CD14-positive monocyte (primary cell): ENCODE measurements at regions not wholly inside any gene's neighbourhood (a gene's known extent, or its start where the extent isn't known, plus 50 kb on each side); places are given as distances from the start of the nearest gene placed in this dataset.

Experiments used
- DNase-seq, 3 donors: peaks; one replicate each; pipeline ENCODE4 v3.0.0-alpha.2; 2011 to 2022
- H2AFZ ChIP-seq: 2 replicates; pipeline ENCODE4 v1.6.0; 2012; ENCODE audit warnings: mild to moderate bottlenecking, low read depth, low read length, inconsistent platforms; ENCODE audit not compliant: insufficient read depth, poor library complexity, severe bottlenecking
- H3K27ac ChIP-seq, 2 donors: 1 replicate in 1 of 2; 2 replicates in 1 of 2; pipeline ENCODE4 v1.5.1; 2012 to 2013; ENCODE audit warnings: low read length in 2 of 2, control low read depth in 1 of 2, inconsistent platforms in 1 of 2, low read depth in 1 of 2, mild to moderate bottlenecking in 1 of 2
- H3K27me3 ChIP-seq, 2 donors: one replicate each; pipeline versions ENCODE4 v1.6.0 to v1.6.1; 2011 to 2013; ENCODE audit warnings: low read length in 2 of 2; ENCODE audit not compliant: control insufficient read depth in 2 of 2, insufficient read depth in 2 of 2
- H3K36me3 ChIP-seq, 2 donors: replicated peaks in 1 of 2; 1 replicate in 1 of 2; 2 replicates in 1 of 2; pipeline versions ENCODE4 v1.5.1 to v1.6.1; 2012 to 2013; ENCODE audit warnings: low read length in 2 of 2, control low read depth in 1 of 2, inconsistent platforms in 1 of 2, mild to moderate bottlenecking in 1 of 2; ENCODE audit not compliant: insufficient read depth in 2 of 2, control insufficient read depth in 1 of 2
- H3K4me1 ChIP-seq, 2 donors: 1 replicate in 1 of 2; 2 replicates in 1 of 2; pipeline versions ENCODE4 v1.5.1 to v1.6.1; 2012 to 2013; ENCODE audit warnings: low read length in 2 of 2, control low read depth in 1 of 2, inconsistent platforms in 1 of 2, mild to moderate bottlenecking in 1 of 2, moderate library complexity in 1 of 2; ENCODE audit not compliant: insufficient read depth in 2 of 2, control insufficient read depth in 1 of 2
- H3K4me2 ChIP-seq: replicated peaks from 2 replicates; pipeline ENCODE3; 2012; ENCODE audit warnings: low read length, moderate library complexity, mild to moderate bottlenecking; ENCODE audit not compliant: poor library complexity, severe bottlenecking; ENCODE audit errors: extremely low read depth
- H3K4me3 ChIP-seq, 3 experiments: fragments of 200-600 bp in 1 of 3; sonication (generic) in 1 of 3; replicated peaks in 1 of 3; 1 replicate in 2 of 3; 2 replicates in 1 of 3; pipeline ENCODE4 v1.5.1; 2011 to 2013; ENCODE audit warnings: low read length in 3 of 3, mild to moderate bottlenecking in 3 of 3, control low read depth in 2 of 3, low read depth in 2 of 3, inconsistent platforms in 1 of 3, moderate library complexity in 1 of 3
- H3K79me2 ChIP-seq: 2 replicates; pipeline ENCODE4 v1.6.0; 2012; ENCODE audit warnings: mild to moderate bottlenecking, control low read depth, inconsistent platforms, low read length, moderate library complexity; ENCODE audit not compliant: insufficient read depth
- H3K9ac ChIP-seq: 2 replicates; pipeline ENCODE4 v1.6.0; 2017; ENCODE audit warnings: low read length, mild to moderate bottlenecking; ENCODE audit not compliant: insufficient read depth, poor library complexity, severe bottlenecking
- H3K9me3 ChIP-seq, 2 donors: replicated peaks in 1 of 2; 1 replicate in 1 of 2; 2 replicates in 1 of 2; pipeline versions ENCODE4 v1.5.1 to v1.6.1; 2012 to 2013; ENCODE audit warnings: low read length in 2 of 2, control low read depth in 1 of 2; ENCODE audit not compliant: control insufficient read depth in 1 of 2, insufficient read depth in 1 of 2
- H4K20me1 ChIP-seq: 2 replicates; pipeline ENCODE4 v1.6.0; 2012; ENCODE audit warnings: mild to moderate bottlenecking, low read length, control low read depth, moderate library complexity; ENCODE audit not compliant: insufficient read depth
- H3K27ac Mint-ChIP-seq, 7 donors: one replicate each; pipeline ENCODE4 v1.8.0; 2020; ENCODE audit warnings: mild to moderate bottlenecking in 7 of 7, mixed read lengths in 7 of 7, moderate library complexity in 6 of 7, inconsistent platforms in 2 of 7
- H3K27me3 Mint-ChIP-seq, 3 donors: one replicate each; pipeline ENCODE4 v1.8.0; 2021 to 2022; ENCODE audit warnings: low read depth in 3 of 3, mild to moderate bottlenecking in 3 of 3, mixed read lengths in 3 of 3, moderate library complexity in 3 of 3, inconsistent platforms in 1 of 3
- H3K36me3 Mint-ChIP-seq, 2 donors: one replicate each; pipeline ENCODE4 v1.8.0; 2020; ENCODE audit warnings: mixed read lengths in 2 of 2, inconsistent platforms in 1 of 2, mild to moderate bottlenecking in 1 of 2
- H3K4me1 Mint-ChIP-seq: one replicate; pipeline ENCODE4 v1.8.0; 2020; ENCODE audit warnings: mild to moderate bottlenecking, mixed read lengths
- H3K4me3 Mint-ChIP-seq, 2 donors: one replicate each; pipeline ENCODE4 v1.8.0; 2020; ENCODE audit warnings: mild to moderate bottlenecking in 2 of 2, mixed read lengths in 2 of 2, moderate library complexity in 1 of 2
- H3K9me3 Mint-ChIP-seq, 7 donors: one replicate each; pipeline ENCODE4 v1.8.0; 2020 to 2022; ENCODE audit warnings: mixed read lengths in 7 of 7, mild to moderate bottlenecking in 6 of 7, moderate library complexity in 6 of 7, inconsistent platforms in 2 of 7
- WGBS: methylation state at CpG from one replicate; pipeline ENCODE4 v1.1.5; 2013; ENCODE audit warnings: missing lambda C conversion rate; ENCODE audit not compliant: insufficient coverage; 5-methylcytosine and 5-hydroxymethylcytosine counted together
- intact Hi-C, 2 donors: fragments of 100-400 bp; cut with micrococcal nuclease; formaldehyde crosslinking; loops; one replicate each; pipeline versions ENCODE4 v1.15.0 to v1.15.1; 2023
- TF ChIP-seq, protein P1 (sequence below): fragments of 200-600 bp; IDR thresholded peaks from one replicate; pipeline ENCODE4 v1.8.0; 2022; ENCODE audit warnings: antibody characterized with exemption, mild to moderate bottlenecking

- intact Hi-C loops, result no loop called here
Observed at GRCh38 chr13:89687066-89687465, 1660.4 kb upstream of the MIR17HG start.

DNA sequence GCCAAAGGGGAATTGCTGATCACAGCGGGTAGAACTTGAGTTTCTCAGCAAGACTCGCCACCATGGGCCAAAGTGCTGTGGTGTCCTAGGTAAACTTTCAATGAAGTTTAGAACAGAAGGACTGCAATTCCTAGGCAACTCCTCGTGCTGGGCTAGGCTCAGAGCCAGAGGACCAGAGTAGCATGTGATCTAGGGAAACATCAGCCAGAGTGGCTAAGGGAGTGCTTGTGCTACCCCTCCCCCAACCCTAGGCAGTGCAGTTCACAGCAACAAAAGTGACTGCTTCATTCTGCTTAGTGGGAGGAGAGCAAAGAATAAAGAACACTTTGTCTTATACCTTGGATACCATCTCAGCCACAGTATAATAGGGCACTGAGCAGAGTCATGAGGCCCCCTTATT lies 1658.6 kb upstream of the MIR17HG start:
- Histone ChIP-seq H3K4me3 (no peak overlapping the region), H3K4me1 (no peaks in the 10 kb centered on the region), H3K27me3 (no peaks in the 10 kb centered on the region), H4K20me1 (no peaks in the 10 kb centered on the region), H3K9me3 (no peaks in the 10 kb centered on the region), H3K9ac (no peak overlapping the region), H3K4me2 (no peak overlapping the region), H3K79me2 (no peaks in the 10 kb centered on the region), H2AFZ (no peak overlapping the region), H3K36me3 (no peaks in the 10 kb centered on the region), H3K27ac (no peak overlapping the region)
- no peaks in the 10 kb centered on the region for H3K4me1 Mint-ChIP-seq
- no peaks in the 10 kb centered on the region for H3K36me3 Mint-ChIP-seq
- intact Hi-C loops, result no loop called here
- 93% methylated on average over 3 of the region's 3 CpGs for WGBS
- H3K27ac Mint-ChIP-seq, result no peak overlapping the region
- no peak for DNase-seq
- H3K9me3 Mint-ChIP-seq, result peaks cover 0 to 9% (median 1%) of the 10 kb centered on the region in 7 donors
- no peak overlapping the region for H3K4me3 Mint-ChIP-seq
- TF ChIP-seq, protein P1, sequence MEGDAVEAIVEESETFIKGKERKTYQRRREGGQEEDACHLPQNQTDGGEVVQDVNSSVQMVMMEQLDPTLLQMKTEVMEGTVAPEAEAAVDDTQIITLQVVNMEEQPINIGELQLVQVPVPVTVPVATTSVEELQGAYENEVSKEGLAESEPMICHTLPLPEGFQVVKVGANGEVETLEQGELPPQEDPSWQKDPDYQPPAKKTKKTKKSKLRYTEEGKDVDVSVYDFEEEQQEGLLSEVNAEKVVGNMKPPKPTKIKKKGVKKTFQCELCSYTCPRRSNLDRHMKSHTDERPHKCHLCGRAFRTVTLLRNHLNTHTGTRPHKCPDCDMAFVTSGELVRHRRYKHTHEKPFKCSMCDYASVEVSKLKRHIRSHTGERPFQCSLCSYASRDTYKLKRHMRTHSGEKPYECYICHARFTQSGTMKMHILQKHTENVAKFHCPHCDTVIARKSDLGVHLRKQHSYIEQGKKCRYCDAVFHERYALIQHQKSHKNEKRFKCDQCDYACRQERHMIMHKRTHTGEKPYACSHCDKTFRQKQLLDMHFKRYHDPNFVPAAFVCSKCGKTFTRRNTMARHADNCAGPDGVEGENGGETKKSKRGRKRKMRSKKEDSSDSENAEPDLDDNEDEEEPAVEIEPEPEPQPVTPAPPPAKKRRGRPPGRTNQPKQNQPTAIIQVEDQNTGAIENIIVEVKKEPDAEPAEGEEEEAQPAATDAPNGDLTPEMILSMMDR, result no peak
- H3K27me3 Mint-ChIP-seq, result peaks cover 0 to 1% (median 0%) of the 10 kb centered on the region in 3 donors

More at GRCh38 chr13:89687066-89687465, 1660.4 kb upstream of the MIR17HG start:
- Histone ChIP-seq H3K4me1 (no peaks in the 10 kb centered on the region), H3K4me2 (no peak overlapping the region), H3K36me3 (no peaks in the 10 kb centered on the region), H3K79me2 (no peaks in the 10 kb centered on the region), H3K9ac (no peak overlapping the region), H3K27ac (no peak overlapping the region), H3K9me3 (no peaks in the 10 kb centered on the region), H2AFZ (no peak overlapping the region), H3K4me3 (no peak overlapping the region), H4K20me1 (no peaks in the 10 kb centered on the region), H3K27me3 (no peaks in the 10 kb centered on the region)
- Mint-ChIP-seq H3K27ac (no peak overlapping the region), H3K36me3 (no peaks in the 10 kb centered on the region), H3K27me3 (peaks cover 0 to 1% (median 0%) of the 10 kb centered on the region in 3 donors), H3K9me3 (peaks cover 0 to 12% (median 3%) of the 10 kb centered on the region in 7 donors), H3K4me1 (no peaks in the 10 kb centered on the region), H3K4me3 (no peak overlapping the region)
- no CpG with 5 or more reads among the region's 5 CpGs for WGBS
- DNase-seq, result no peak
- TF ChIP-seq, protein P1, result no peak
